ENCODE measurements at regions not wholly inside any gene's neighbourhood (a gene's known extent, or its start where the extent isn't known, plus 50 kb on each side); places are given as distances from the start of the nearest gene placed in this dataset.
A peak's percentile ranks its signal among the peaks of the same experiment; 100 is the strongest.

- H3K4me3 ChIP-seq, result no peak overlapping the region
- no peaks in the 10 kb centered on the region for H3K4me1 ChIP-seq (replicated peaks in 1 of 2)
- no peak overlapping the region for H3K27ac ChIP-seq
- in situ Hi-C loops (cut with MboI; ENCODE audit: low pct_unique_long_range_greater_than_20kb in 2 of 9, low sequenced_read_pairs in 9 of 9, unreplicated experiment in 9 of 9), result no loop called here
- peak in 5 of 8 experiments; percentile 37 to 64 (median 44) for ATAC-seq (replicated peaks in 6 of 8)
- WGBS, 10 experiments, result 66% methylated on average over 2 of the region's 2 CpGs; no CpG with 5 or more reads in 9 of the 10 experiments
Measured at GRCh38 chr11:111194860-111195568, 50.5 kb upstream of the POU2AF2 start.

- Histone ChIP-seq H3K4me1 (replicated peaks in 1 of 2) (no peaks in the 10 kb centered on the region), H3K27ac (no peak overlapping the region), H3K4me3 (no peak overlapping the region)
- WGBS, 10 experiments, result 60 to 100% (median 80%) methylated on average over 1 of the region's 1 CpG; no CpG with 5 or more reads in 5 of the 10 experiments
- no peak for ATAC-seq (replicated peaks in 6 of 8)
- in situ Hi-C loops (cut with MboI; ENCODE audit: low pct_unique_long_range_greater_than_20kb in 2 of 9, low sequenced_read_pairs in 9 of 9, unreplicated experiment in 9 of 9), result no loop called here
Measured at GRCh38 chr11:111193924-111194490, 51.5 kb upstream of the POU2AF2 start.

- Histone ChIP-seq H3K4me1 (replicated peaks in 1 of 2) (no peaks in the 10 kb centered on the region), H3K27ac (no peak overlapping the region), H3K4me3 (no peak overlapping the region)
- no peak for ATAC-seq (replicated peaks in 6 of 8)
- in situ Hi-C loops (cut with MboI; ENCODE audit: low pct_unique_long_range_greater_than_20kb in 2 of 9, low sequenced_read_pairs in 9 of 9, unreplicated experiment in 9 of 9), result no loop called here
- WGBS, 10 experiments, result 56 to 100% (median 84%) methylated on average over 1 to 2 of the region's 2 CpGs
Measured at GRCh38 chr11:111189466-111189865, 56.1 kb upstream of the POU2AF2 start.

DNA sequence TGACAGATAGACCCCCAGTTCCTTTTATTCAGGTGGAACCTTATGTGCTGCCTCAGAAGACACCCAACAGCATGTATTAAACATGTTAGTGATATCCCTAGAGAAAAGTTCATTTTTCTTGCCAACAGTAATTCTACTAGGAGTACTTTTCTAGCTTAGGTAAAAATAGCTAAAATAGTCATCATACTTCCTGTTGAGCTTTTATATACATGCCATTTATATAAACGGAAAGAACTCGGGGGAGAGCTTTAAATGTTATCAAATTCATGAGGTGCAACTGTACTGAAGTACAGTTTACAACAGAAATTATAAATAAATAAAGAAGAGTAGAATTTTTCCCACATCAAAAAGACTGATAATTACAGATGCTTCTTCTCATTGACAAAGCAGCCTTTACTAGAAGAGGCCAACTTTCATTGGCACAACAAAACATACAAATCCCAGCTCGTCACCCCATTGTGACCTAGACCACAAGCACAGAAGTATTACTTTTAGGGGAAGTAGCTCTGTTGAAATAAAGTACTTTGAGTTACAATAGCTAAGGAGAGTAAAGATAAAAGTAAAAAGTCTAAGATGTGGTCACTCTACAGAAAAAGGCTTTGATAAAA, 59.1 kb upstream of the POU2AF2 start:
- WGBS, 10 experiments, result 50 to 100% (median 83%) methylated on average over 1 to 3 of the region's 3 CpGs; no CpG with 5 or more reads in 1 of the 10 experiments
- in situ Hi-C loops (cut with MboI; ENCODE audit: low pct_unique_long_range_greater_than_20kb in 2 of 9, low sequenced_read_pairs in 9 of 9, unreplicated experiment in 9 of 9), result no loop called here
- ATAC-seq (replicated peaks in 6 of 8), result no peak
- Histone ChIP-seq H3K4me3 (no peak overlapping the region), H3K27ac (no peak overlapping the region), H3K4me1 (replicated peaks in 1 of 2) (no peaks in the 10 kb centered on the region)

DNA sequence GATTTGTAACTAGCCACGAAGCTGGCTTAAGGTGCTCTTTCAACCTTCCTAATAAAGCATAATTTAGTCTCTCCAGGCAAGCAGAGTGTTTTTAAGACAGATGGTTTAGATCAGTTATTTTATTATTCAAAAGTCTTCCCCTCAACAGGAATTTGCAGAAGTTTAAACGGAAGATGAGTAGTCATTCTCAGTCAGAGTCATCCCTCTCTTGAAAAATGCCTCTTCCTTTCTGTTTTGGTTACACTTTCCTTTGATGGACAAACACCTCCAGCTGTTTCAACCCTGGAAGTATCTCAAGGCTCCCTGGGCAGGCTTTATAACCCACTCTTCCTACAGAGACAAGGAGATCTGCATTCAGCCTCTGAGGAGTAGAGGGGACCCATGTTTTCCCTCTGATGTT, 60.3 kb upstream of the POU2AF2 start:
- in situ Hi-C loops (cut with MboI; ENCODE audit: low pct_unique_long_range_greater_than_20kb in 2 of 9, low sequenced_read_pairs in 9 of 9, unreplicated experiment in 9 of 9), result no loop called here
- 6 to 68% (median 46%) methylated on average over 1 to 2 of the region's 2 CpGs; no CpG with 5 or more reads in 2 of the 10 experiments for WGBS, 10 experiments
- Histone ChIP-seq H3K27ac (no peak overlapping the region), H3K4me3 (no peak overlapping the region), H3K4me1 (replicated peaks in 1 of 2) (no peaks in the 10 kb centered on the region)
- ATAC-seq (replicated peaks in 6 of 8), result peak in 2 of 8 experiments; percentile 64 to 75

DNA sequence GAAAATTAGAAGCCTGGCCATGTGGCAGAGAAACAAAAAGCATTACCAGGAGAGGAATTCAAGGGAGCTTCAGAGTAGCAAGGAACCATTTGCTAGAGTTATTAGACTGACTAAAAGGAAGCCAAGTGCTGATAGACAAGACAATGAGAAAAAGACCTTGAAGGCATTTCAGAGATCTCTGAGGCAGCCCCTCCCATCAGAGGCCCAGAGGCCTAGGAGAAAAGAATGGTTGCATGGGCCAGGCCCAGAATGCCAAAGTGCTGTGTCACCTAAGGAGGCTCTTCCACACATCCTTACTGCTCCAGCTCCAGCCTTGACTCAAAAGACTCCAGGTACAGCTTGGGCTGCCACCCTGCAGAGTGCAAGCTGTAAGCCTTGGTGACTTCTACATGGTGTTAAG, 61.8 kb upstream of the POU2AF2 start:
- H3K27ac ChIP-seq, result no peak overlapping the region
- no peak overlapping the region for H3K4me3 ChIP-seq
- in situ Hi-C loops (cut with MboI; ENCODE audit: low pct_unique_long_range_greater_than_20kb in 2 of 9, low sequenced_read_pairs in 9 of 9, unreplicated experiment in 9 of 9), result no loop called here
- ATAC-seq (replicated peaks in 6 of 8), result peak in 2 of 8 experiments; percentile 73 to 84
- H3K4me1 ChIP-seq (replicated peaks in 1 of 2), result no peaks in the 10 kb centered on the region

DNA sequence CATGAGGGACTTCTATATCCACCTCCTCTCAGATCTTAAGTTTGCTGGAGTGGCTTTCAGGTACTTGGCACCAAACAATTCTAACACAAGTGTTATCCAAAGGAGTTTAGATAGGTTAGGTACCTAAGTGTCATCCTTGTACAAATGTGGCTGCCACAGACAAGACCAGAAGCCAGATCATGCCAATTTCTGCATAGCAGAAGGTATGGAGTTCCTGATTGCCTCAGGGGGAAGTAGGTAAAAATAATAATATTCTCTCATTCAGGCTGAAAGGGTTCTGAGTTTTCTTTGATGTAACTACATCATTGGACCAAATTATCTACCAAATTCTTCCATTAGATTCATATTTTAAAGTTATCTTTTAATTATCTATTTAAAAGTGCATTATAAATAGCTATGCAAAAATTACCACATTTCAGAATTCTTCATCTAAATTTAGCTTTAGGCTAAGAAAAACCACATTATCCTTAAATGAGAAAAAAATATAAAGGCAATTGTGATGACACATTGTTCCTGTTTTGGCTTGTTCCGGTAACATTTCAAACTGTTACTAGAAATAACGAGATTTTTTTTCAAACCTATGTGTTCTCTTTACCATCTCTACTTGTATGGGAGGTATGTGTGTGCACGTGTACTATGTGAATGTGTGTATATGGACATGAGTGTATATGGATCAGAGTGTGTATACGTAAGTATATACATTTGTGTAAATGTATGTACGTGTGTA, 66.2 kb upstream of the POU2AF2 start:
- 47 to 94% (median 73%) methylated on average over 1 to 5 of the region's 5 CpGs; no CpG with 5 or more reads in 2 of the 10 experiments for WGBS, 10 experiments
- H3K4me3 ChIP-seq, result no peak overlapping the region
- no peak for ATAC-seq (replicated peaks in 6 of 8)
- in situ Hi-C loops (cut with MboI; ENCODE audit: low pct_unique_long_range_greater_than_20kb in 2 of 9, low sequenced_read_pairs in 9 of 9, unreplicated experiment in 9 of 9), result no loop called here
- H3K27ac ChIP-seq, result no peak overlapping the region
- H3K4me1 ChIP-seq (replicated peaks in 1 of 2), result no peaks in the 10 kb centered on the region

- no peak for ATAC-seq (replicated peaks in 6 of 8)
- Histone ChIP-seq H3K27ac (no peak overlapping the region), H3K4me1 (replicated peaks in 1 of 2) (peaks cover 2 to 8% of the 10 kb centered on the region in 2 donors), H3K4me3 (no peak overlapping the region)
- in situ Hi-C loops (cut with MboI; ENCODE audit: low pct_unique_long_range_greater_than_20kb in 2 of 9, low sequenced_read_pairs in 9 of 9, unreplicated experiment in 9 of 9), result no loop called here
Measured at GRCh38 chr11:111177037-111177871, 68.3 kb upstream of the POU2AF2 start.

- no peak overlapping the region for H3K27ac ChIP-seq
- WGBS, 10 experiments, result 75 to 98% (median 87%) methylated on average over 2 to 4 of the region's 4 CpGs; no CpG with 5 or more reads in 2 of the 10 experiments
- no peak for ATAC-seq (replicated peaks in 6 of 8)
- H3K4me1 ChIP-seq (replicated peaks in 1 of 2), result peaks cover 2 to 8% of the 10 kb centered on the region in 2 donors
- in situ Hi-C loops (cut with MboI; ENCODE audit: low pct_unique_long_range_greater_than_20kb in 2 of 9, low sequenced_read_pairs in 9 of 9, unreplicated experiment in 9 of 9), result no loop called here
- H3K4me3 ChIP-seq, result no peak overlapping the region
Measured at GRCh38 chr11:111176603-111177002, 68.9 kb upstream of the POU2AF2 start.

GRCh38 chr11:111173221-111173620, 72.3 kb upstream of the POU2AF2 start:
- H3K27ac ChIP-seq, result no peak overlapping the region
- H3K4me1 ChIP-seq (replicated peaks in 1 of 2), result peaks cover 2 to 20% of the 10 kb centered on the region in 2 donors
- in situ Hi-C loops (cut with MboI; ENCODE audit: low pct_unique_long_range_greater_than_20kb in 2 of 9, low sequenced_read_pairs in 9 of 9, unreplicated experiment in 9 of 9), result no loop called here
- no peak overlapping the region for H3K4me3 ChIP-seq
- no peak for ATAC-seq (replicated peaks in 6 of 8)
- WGBS, 10 experiments, result 85 to 100% (median 95%) methylated on average over 1 to 3 of the region's 3 CpGs; no CpG with 5 or more reads in 2 of the 10 experiments

DNA sequence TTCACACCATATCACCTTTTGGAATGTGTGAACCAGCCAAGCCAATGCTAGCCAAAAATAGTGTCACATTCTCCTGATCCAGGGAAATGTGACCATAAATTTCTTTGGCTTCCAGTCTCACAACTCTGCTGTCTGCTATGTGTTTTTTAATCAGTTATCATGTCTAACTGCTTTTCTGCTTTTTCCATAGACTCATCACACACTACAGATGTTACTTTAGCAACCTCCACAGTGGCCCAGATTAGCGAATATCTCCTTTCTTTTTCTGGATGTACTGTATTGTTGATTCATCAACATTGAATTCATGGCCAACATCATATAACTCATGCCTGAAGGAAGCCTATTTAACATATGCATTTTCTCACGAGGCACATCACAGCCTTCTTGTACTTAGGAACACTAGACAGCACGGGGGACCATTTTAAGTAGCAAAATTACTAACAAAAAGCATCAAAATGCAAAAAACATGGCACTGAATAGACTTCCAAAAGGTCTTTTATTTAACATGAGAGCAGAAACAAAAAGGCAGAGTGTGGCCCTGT, 73.1 kb upstream of the POU2AF2 start:
- Histone ChIP-seq H3K4me1 (replicated peaks in 1 of 2) (peaks cover 2 to 20% of the 10 kb centered on the region in 2 donors), H3K27ac (no peak overlapping the region), H3K4me3 (no peak overlapping the region)
- WGBS, 10 experiments, result 0 to 100% (median 70%) methylated on average over 1 to 3 of the region's 3 CpGs; no CpG with 5 or more reads in 1 of the 10 experiments
- ATAC-seq (replicated peaks in 6 of 8), result peak in 2 of 8 experiments; percentile 59 to 65
- in situ Hi-C loops (cut with MboI; ENCODE audit: low pct_unique_long_range_greater_than_20kb in 2 of 9, low sequenced_read_pairs in 9 of 9, unreplicated experiment in 9 of 9), result no loop called here

GRCh38 chr11:111170761-111171379, 74.7 kb upstream of the POU2AF2 start:
- no peak overlapping the region for H3K4me3 ChIP-seq
- no peak overlapping the region for H3K27ac ChIP-seq
- peaks cover 2 to 20% of the 10 kb centered on the region in 2 donors for H3K4me1 ChIP-seq (replicated peaks in 1 of 2)
- ATAC-seq (replicated peaks in 6 of 8), result no peak
- in situ Hi-C loops (cut with MboI; ENCODE audit: low pct_unique_long_range_greater_than_20kb in 2 of 9, low sequenced_read_pairs in 9 of 9, unreplicated experiment in 9 of 9), result no loop called here
- WGBS, 10 experiments, result 70 to 95% (median 82%) methylated on average over 1 to 11 of the region's 11 CpGs; no CpG with 5 or more reads in 1 of the 10 experiments
